Mesendoderm (in vitro differentiated cells): ENCODE measurements at regions not wholly inside any gene's neighbourhood (a gene's known extent, or its start where the extent isn't known, plus 50 kb on each side); places are given as distances from the start of the nearest gene placed in this dataset.

Experiments
- DNase-seq: peaks from one replicate; pipeline ENCODE4 v3.0.0; 2013
- H2AK5ac ChIP-seq: 2 replicates; pipeline ENCODE4 v1.6.1; 2013; ENCODE audit warnings: low read length, inconsistent platforms
- H2BK120ac ChIP-seq: 2 replicates; pipeline ENCODE4 v1.6.1; 2013; ENCODE audit warnings: low read depth, mild to moderate bottlenecking, low read length, moderate library complexity, mixed read lengths
- H2BK15ac ChIP-seq: replicated peaks from 2 replicates; pipeline ENCODE4 v1.6.1; 2013; ENCODE audit warnings: low read depth, mild to moderate bottlenecking, moderate library complexity
- H2BK5ac ChIP-seq: 2 replicates; pipeline ENCODE4 v1.6.1; 2013; ENCODE audit warnings: low read length, inconsistent platforms
- H3K18ac ChIP-seq: 2 replicates; pipeline ENCODE4 v1.6.1; 2013; ENCODE audit warnings: mild to moderate bottlenecking, low read length, mixed read lengths
- H3K23ac ChIP-seq: one replicate; pipeline ENCODE4 v1.6.1; 2013; ENCODE audit warnings: low read length
- H3K27ac ChIP-seq: 2 replicates; pipeline ENCODE4 v1.5.1; 2013; ENCODE audit warnings: low read depth, mild to moderate bottlenecking, inconsistent platforms, low read length, moderate library complexity
- H3K27me3 ChIP-seq: 2 replicates; pipeline ENCODE4 v1.6.1; 2013; ENCODE audit warnings: low read length, control low read depth, mild to moderate bottlenecking, inconsistent platforms; ENCODE audit not compliant: insufficient read depth, poor library complexity
- H3K36me3 ChIP-seq: 2 replicates; pipeline ENCODE4 v1.6.1; 2013; ENCODE audit warnings: low read length, inconsistent platforms; ENCODE audit not compliant: control insufficient read depth, insufficient read depth
- H3K4ac ChIP-seq: one replicate; pipeline ENCODE4 v1.6.1; 2013; ENCODE audit warnings: low read depth, mild to moderate bottlenecking, low read length, moderate library complexity
- H3K4me1 ChIP-seq: 2 replicates; pipeline ENCODE4 v1.6.1; 2013; ENCODE audit warnings: low read depth, low read length, inconsistent platforms; ENCODE audit not compliant: control insufficient read depth
- H3K4me2 ChIP-seq: 2 replicates; pipeline ENCODE4 v1.6.1; 2013; ENCODE audit warnings: low read length
- H3K4me3 ChIP-seq: 2 replicates; pipeline ENCODE4 v1.5.1; 2013; ENCODE audit warnings: mild to moderate bottlenecking, low read length
- H3K56ac ChIP-seq: one replicate; pipeline ENCODE4 v1.6.1; 2013; ENCODE audit warnings: low read length
- H3K79me1 ChIP-seq: 2 replicates; pipeline ENCODE4 v1.6.1; 2013; ENCODE audit warnings: low read length, inconsistent platforms
- H3K79me2 ChIP-seq: 2 replicates; pipeline ENCODE4 v1.6.1; 2013; ENCODE audit warnings: mild to moderate bottlenecking, low read length; ENCODE audit not compliant: control insufficient read depth, insufficient read depth
- H3K9ac ChIP-seq: 2 replicates; pipeline ENCODE4 v1.6.1; 2013; ENCODE audit warnings: low read length, inconsistent platforms
- H4K5ac ChIP-seq: one replicate; pipeline ENCODE4 v1.6.1; 2013; ENCODE audit warnings: low read length
- H4K8ac ChIP-seq: one replicate; pipeline ENCODE4 v1.6.1; 2013; ENCODE audit warnings: low read depth, mild to moderate bottlenecking, control low read depth, low read length, moderate library complexity
- WGBS: extraction: QIAGEN DNeasy Blood & Tissue Kit; methylation state at CpG from one replicate; pipeline ENCODE4 v1.1.7; 2013; ENCODE audit warnings: low lambda C conversion rate, missing lambda C conversion rate; ENCODE audit not compliant: insufficient coverage; ENCODE audit errors: extremely low coverage; 5-methylcytosine and 5-hydroxymethylcytosine counted together

GRCh38 chr14:98803196-98803595 is 468.8 kb downstream of the BCL11B start:
- no peak for DNase-seq
- no peaks in the 10 kb centered on the region for H3K4me1 ChIP-seq
- no peak overlapping the region for H3K4ac ChIP-seq
- no peak overlapping the region for H2BK15ac ChIP-seq
- no peak overlapping the region for H4K8ac ChIP-seq
- no CpG with 5 or more reads among the region's 5 CpGs for WGBS
- H3K27me3 ChIP-seq: no peaks in the 10 kb centered on the region
- no peak overlapping the region for H2BK120ac ChIP-seq
- H4K5ac ChIP-seq: no peak overlapping the region
- no peak overlapping the region for H3K4me3 ChIP-seq
- H3K4me2 ChIP-seq: no peak overlapping the region
- H2AK5ac ChIP-seq: no peak overlapping the region
- H2BK5ac ChIP-seq: no peak overlapping the region
- no peaks in the 10 kb centered on the region for H3K36me3 ChIP-seq
- no peak overlapping the region for H3K18ac ChIP-seq
- no peak overlapping the region for H3K27ac ChIP-seq
- no peaks in the 10 kb centered on the region for H3K79me2 ChIP-seq
- H3K56ac ChIP-seq: no peak overlapping the region
- H3K79me1 ChIP-seq: no peaks in the 10 kb centered on the region
- no peak overlapping the region for H3K9ac ChIP-seq
- H3K23ac ChIP-seq: no peak overlapping the region

DNA sequence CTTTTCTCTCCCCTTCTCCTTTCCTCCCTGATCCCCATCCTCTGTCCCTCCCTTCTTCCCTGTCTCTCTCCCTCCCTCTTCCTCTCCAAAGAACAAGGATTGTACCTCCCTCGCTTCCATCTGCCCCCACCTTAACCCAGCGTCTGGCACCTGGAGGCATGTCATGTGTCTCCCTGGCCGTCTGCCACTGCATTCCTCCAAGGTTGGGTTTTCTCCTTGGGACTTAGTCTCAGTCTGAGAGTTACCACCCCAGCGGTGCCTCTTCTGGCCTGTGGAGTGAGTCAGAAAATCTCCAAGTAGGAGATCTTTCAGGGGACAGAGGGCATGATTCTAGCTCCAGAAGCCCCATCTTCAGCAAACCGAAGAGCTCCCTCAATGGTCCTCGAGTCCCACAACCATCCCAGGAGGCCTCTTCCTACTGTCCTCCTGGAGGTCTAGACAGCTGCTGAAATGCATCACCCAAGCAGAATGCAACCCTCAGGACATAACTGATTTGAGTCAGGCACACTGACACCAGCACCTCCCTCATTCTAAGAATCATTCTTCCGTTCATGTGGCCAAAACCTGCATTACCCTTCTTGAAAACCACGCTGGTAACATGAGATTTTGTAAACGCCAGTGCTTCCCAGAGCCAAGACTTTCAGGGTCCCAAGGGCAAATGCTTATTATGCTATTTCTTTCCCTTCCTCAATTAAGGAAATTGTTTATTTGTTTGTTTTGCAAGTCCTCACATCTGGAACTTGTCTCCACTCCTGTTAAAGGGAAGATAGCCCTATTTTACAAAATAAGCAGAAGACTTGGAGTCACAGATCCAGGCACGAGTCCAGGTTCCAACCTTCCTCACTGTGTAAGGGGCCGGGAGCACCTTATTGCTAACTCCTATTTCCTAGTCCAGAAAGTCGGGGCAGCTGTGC is 463.2 kb downstream of the BCL11B start:
- no peak overlapping the region for H2BK120ac ChIP-seq
- DNase-seq: peak; percentile 40
- H4K5ac ChIP-seq: no peak overlapping the region
- H3K23ac ChIP-seq: no peak overlapping the region
- no peak overlapping the region for H3K4me2 ChIP-seq
- H3K18ac ChIP-seq: no peak overlapping the region
- H2AK5ac ChIP-seq: peak overlapping the region; percentile 19
- no CpG with 5 or more reads among the region's 12 CpGs for WGBS
- no peaks in the 10 kb centered on the region for H3K36me3 ChIP-seq
- no peaks in the 10 kb centered on the region for H3K79me2 ChIP-seq
- no peak overlapping the region for H3K4me3 ChIP-seq
- H4K8ac ChIP-seq: no peak overlapping the region
- H3K4ac ChIP-seq: no peak overlapping the region
- no peak overlapping the region for H3K56ac ChIP-seq
- H3K4me1 ChIP-seq: no peaks in the 10 kb centered on the region
- no peaks in the 10 kb centered on the region for H3K27me3 ChIP-seq
- H3K27ac ChIP-seq: no peak overlapping the region
- H3K79me1 ChIP-seq: no peaks in the 10 kb centered on the region
- no peak overlapping the region for H2BK5ac ChIP-seq
- no peak overlapping the region for H3K9ac ChIP-seq
- no peak overlapping the region for H2BK15ac ChIP-seq

GRCh38 chr14:98816195-98816594 is 455.8 kb downstream of the BCL11B start:
- no peak overlapping the region for H2AK5ac ChIP-seq
- no peaks in the 10 kb centered on the region for H3K36me3 ChIP-seq
- H3K79me2 ChIP-seq: no peaks in the 10 kb centered on the region
- H4K5ac ChIP-seq: no peak overlapping the region
- no peak overlapping the region for H2BK5ac ChIP-seq
- no peak for DNase-seq
- no peak overlapping the region for H3K56ac ChIP-seq
- H3K27me3 ChIP-seq: no peaks in the 10 kb centered on the region
- H3K4me2 ChIP-seq: no peak overlapping the region
- no peak overlapping the region for H3K4ac ChIP-seq
- no peak overlapping the region for H3K23ac ChIP-seq
- no peak overlapping the region for H3K9ac ChIP-seq
- H2BK120ac ChIP-seq: no peak overlapping the region
- H4K8ac ChIP-seq: no peak overlapping the region
- H3K18ac ChIP-seq: no peak overlapping the region
- H3K4me1 ChIP-seq: peaks cover 8% of the 10 kb centered on the region
- H3K79me1 ChIP-seq: no peaks in the 10 kb centered on the region
- H3K27ac ChIP-seq: no peak overlapping the region
- WGBS: no CpG with 5 or more reads among the region's 8 CpGs
- no peak overlapping the region for H3K4me3 ChIP-seq
- H2BK15ac ChIP-seq: no peak overlapping the region

GRCh38 chr14:98816720-98817119 is 455.3 kb downstream of the BCL11B start:
- Histone ChIP-seq H3K27ac (no peak overlapping the region), H3K23ac (no peak overlapping the region), H3K27me3 (no peaks in the 10 kb centered on the region), H3K9ac (no peak overlapping the region), H3K4me1 (peaks cover 8% of the 10 kb centered on the region), H3K56ac (no peak overlapping the region), H3K79me1 (no peaks in the 10 kb centered on the region), H3K18ac (no peak overlapping the region), H2BK5ac (no peak overlapping the region), H3K79me2 (no peaks in the 10 kb centered on the region), H2BK15ac (no peak overlapping the region), H2AK5ac (peak overlapping the region; percentile 4), H4K8ac (no peak overlapping the region), H3K4me3 (no peak overlapping the region), H3K36me3 (no peaks in the 10 kb centered on the region), H2BK120ac (no peak overlapping the region), H3K4me2 (no peak overlapping the region), H4K5ac (no peak overlapping the region), H3K4ac (no peak overlapping the region)
- no peak for DNase-seq
- no CpG with 5 or more reads among the region's 7 CpGs for WGBS

DNA sequence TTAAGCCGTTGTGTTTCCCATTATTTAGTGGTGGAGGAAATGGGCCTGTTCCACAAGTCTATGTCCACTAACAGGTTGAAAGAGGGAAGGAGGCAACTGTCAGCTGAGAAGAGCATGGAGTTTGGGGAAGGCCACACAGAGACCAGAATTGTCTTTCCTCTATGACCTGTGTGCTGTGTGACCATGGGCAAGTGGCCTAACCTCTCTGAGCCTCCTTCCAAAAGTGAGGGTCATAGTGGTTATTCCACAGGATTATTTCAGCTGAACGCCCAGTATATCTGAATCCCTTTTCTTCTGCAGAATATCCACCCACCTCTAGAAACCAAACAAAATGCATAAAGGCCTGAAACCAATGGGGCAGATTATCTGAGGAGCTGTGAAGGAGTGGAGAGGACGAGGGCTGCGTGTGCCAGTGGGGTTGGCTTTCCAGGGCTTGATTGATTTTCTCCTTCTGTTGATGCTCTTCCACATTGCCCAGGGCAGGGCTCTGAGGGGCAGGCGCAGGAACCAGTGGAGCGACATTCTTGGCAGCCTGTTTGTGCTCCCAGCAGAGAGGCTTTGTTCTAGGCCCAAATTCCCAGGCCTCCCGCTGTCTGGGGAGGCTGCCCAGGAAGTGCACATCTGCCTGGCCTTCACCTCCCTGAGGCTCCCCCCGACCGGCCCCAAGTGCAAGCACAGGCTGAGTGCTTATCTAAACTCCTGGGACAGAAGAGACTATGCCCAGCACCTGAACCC is 452.7 kb downstream of the BCL11B start:
- H2AK5ac ChIP-seq: no peak overlapping the region
- H2BK120ac ChIP-seq: peak overlapping the region; percentile 24
- peaks cover 8% of the 10 kb centered on the region for H3K4me1 ChIP-seq
- H3K4ac ChIP-seq: peak overlapping the region; percentile 78
- no peak overlapping the region for H3K4me2 ChIP-seq
- no peaks in the 10 kb centered on the region for H3K79me1 ChIP-seq
- no peaks in the 10 kb centered on the region for H3K79me2 ChIP-seq
- H3K27ac ChIP-seq: peak overlapping the region; percentile 69
- H3K56ac ChIP-seq: peak overlapping the region; percentile 63
- no peak overlapping the region for H3K9ac ChIP-seq
- H3K36me3 ChIP-seq: no peaks in the 10 kb centered on the region
- no peak overlapping the region for H3K4me3 ChIP-seq
- no peak overlapping the region for H4K8ac ChIP-seq
- H4K5ac ChIP-seq: no peak overlapping the region
- no CpG with 5 or more reads among the region's 9 CpGs for WGBS
- H3K23ac ChIP-seq: no peak overlapping the region
- peak overlapping the region; percentile 77 for H3K18ac ChIP-seq
- DNase-seq: peak; percentile 98
- H2BK15ac ChIP-seq: no peak overlapping the region
- H3K27me3 ChIP-seq: no peaks in the 10 kb centered on the region
- peak overlapping the region; percentile 68 for H2BK5ac ChIP-seq
